ENCODE measurements at regions not wholly inside any gene's neighbourhood (a gene's known extent, or its start where the extent isn't known, plus 50 kb on each side); places are given as distances from the start of the nearest gene placed in this dataset.

GRCh38 chr13:44276061-44276460 is 97.6 kb upstream of the SERP2 start (continued):
- TF ChIP-seq SIN3A (conservative IDR thresholded peaks at IDR 0.05 in 1 of 2, IDR thresholded peaks at IDR 0.05 in 1 of 2; ENCODE audit: low read depth in 1 of 2, low read length in 2 of 2) (no peak), CEBPB (IDR thresholded peaks at IDR 0.05; ENCODE audit: low read depth, low read length) (no peak), TCF12 (IDR thresholded peaks at IDR 0.05; ENCODE audit: low read depth, low read length) (no peak), POLR2AphosphoS5 (IDR thresholded peaks at IDR 0.05; ENCODE audit: low read depth, low read length) (no peak)
